K562 (cell line): ENCODE measurements at regions not wholly inside any gene's neighbourhood (a gene's known extent, or its start where the extent isn't known, plus 50 kb on each side); places are given as distances from the start of the nearest gene placed in this dataset.
A peak's percentile ranks its signal among the peaks of the same experiment; 100 is the strongest.

Experiments used
- ATAC-seq: fragments of 200-7000 bp; cut with Tn5 transposase; 3 replicates; pipeline ENCODE4 v1.9.1; 2020; ENCODE audit warnings: moderate library complexity
- BruUV-seq: library from RNA; stranded (reverse); fragments of 400-500 nt; replicated peaks from 2 replicates; lab custom pipeline; 2021; lab: Mats Ljungman, UMichigan
- CTCF ChIA-PET: fragments of 300-600 bp; formaldehyde crosslinking; extraction: SDS; loops from one replicate; lab custom pipeline; 2021; ENCODE audit warnings: low intra/inter-chr PET ratio; lab: Yijun Ruan, JAX
- POLR2A ChIA-PET: fragments of 300-600, 350-650 bp; sonication (Branson Sonifier 250); formaldehyde crosslinking; extraction: SDS; loops from one replicate; lab custom pipeline; 2021; ENCODE audit warnings: antibody characterized with exemption, inconsistent platforms; lab: Yijun Ruan, JAX
- DNase-seq, 4 experiments: peaks; one replicate each; pipeline versions ENCODE4 v3.0.0 to v3.0.0-alpha.2; 2011 to 2018; ENCODE audit warnings: low spot score in 3 of 4, mixed read lengths in 3 of 4; ENCODE audit errors: extremely low read depth in 1 of 4
- FAIRE-seq: peaks from 2 replicates; lab custom pipeline; 2011; peaks lifted over from hg19 to GRCh38; lab: Jason Lieb, UNC
- H2AFZ ChIP-seq: 2 replicates; pipeline ENCODE4 v1.6.0; 2011; ENCODE audit warnings: low read depth, low read length, control low read depth, inconsistent platforms
- H3K27ac ChIP-seq: fragments of 200-600 bp; 3 replicates; pipeline ENCODE4 v1.8.0; 2011; ENCODE audit warnings: low read depth, mild to moderate bottlenecking, control low read depth, inconsistent platforms, low read length, moderate library complexity, mixed read lengths; ENCODE audit errors: extremely low read depth
- H3K27me3 ChIP-seq, 2 experiments: fragments of 300-600 bp in 1 of 2; 2 replicates in 1 of 2; 3 replicates in 1 of 2; pipeline versions ENCODE4 v1.6.0 to v1.8.0; 2011; ENCODE audit warnings: inconsistent platforms in 2 of 2, low read length in 2 of 2, mild to moderate bottlenecking in 1 of 2, mixed read lengths in 1 of 2, moderate library complexity in 1 of 2; ENCODE audit not compliant: control insufficient read depth in 2 of 2, insufficient read depth in 2 of 2
- H3K36me3 ChIP-seq: fragments of 300-600 bp; 3 replicates; pipeline ENCODE4 v1.8.0; 2011; ENCODE audit warnings: mild to moderate bottlenecking, low read length, inconsistent platforms; ENCODE audit not compliant: control insufficient read depth, insufficient read depth
- H3K4me1 ChIP-seq, 2 experiments: fragments of 200-600 bp in 1 of 2; replicated peaks in 1 of 2; 2 replicates in 1 of 2; 3 replicates in 1 of 2; pipeline versions ENCODE4 v1.5.1 to v1.8.0; 2011; ENCODE audit warnings: inconsistent platforms in 2 of 2, low read length in 2 of 2, mild to moderate bottlenecking in 1 of 2, mixed read lengths in 1 of 2, moderate library complexity in 1 of 2; ENCODE audit not compliant: control insufficient read depth in 2 of 2, insufficient read depth in 2 of 2
- H3K4me2 ChIP-seq: 2 replicates; pipeline ENCODE4 v1.6.1; 2011; ENCODE audit warnings: low read length, control low read depth, inconsistent platforms, mixed read lengths; ENCODE audit not compliant: insufficient read depth
- H3K4me3 ChIP-seq: fragments of 200-600 bp; sonication (generic), shearing (Covaris generic); 2 replicates; pipeline ENCODE4 v1.5.1; 2016; ENCODE audit warnings: control low read depth, inconsistent platforms
- H3K79me2 ChIP-seq: fragments of 200-600 bp; 3 replicates; pipeline ENCODE4 v1.8.0; 2011; ENCODE audit warnings: low read length, inconsistent platforms; ENCODE audit not compliant: control insufficient read depth, insufficient read depth
- H3K9ac ChIP-seq, 2 experiments: 2 replicates each; pipeline versions ENCODE4 v1.6.0 to v1.6.1; 2011; ENCODE audit warnings: low read depth in 2 of 2, low read length in 2 of 2, control low read depth in 1 of 2, inconsistent platforms in 1 of 2, mild to moderate bottlenecking in 1 of 2, mixed read lengths in 1 of 2; ENCODE audit not compliant: insufficient read depth in 1 of 2
- H3K9me1 ChIP-seq: one replicate; pipeline ENCODE4 v1.6.0; 2011; ENCODE audit warnings: inconsistent platforms, mild to moderate bottlenecking, low read length, moderate library complexity; ENCODE audit not compliant: control insufficient read depth, insufficient read depth
- H3K9me3 ChIP-seq: replicated peaks from 2 replicates; pipeline ENCODE4 v1.5.1; 2011; ENCODE audit warnings: low read depth, low read length, inconsistent platforms; ENCODE audit not compliant: control insufficient read depth, insufficient read depth
- H4K20me1 ChIP-seq: replicated peaks from 2 replicates; pipeline ENCODE4 v1.6.1; 2011; ENCODE audit warnings: low read length, inconsistent platforms, mixed read lengths; ENCODE audit not compliant: control insufficient read depth, insufficient read depth
- CBX2 ChIP-seq: fragments of 200-600 bp; sonication (generic); IDR thresholded peaks from one replicate; pipeline ENCODE4 v1.6.1; 2012; ENCODE audit warnings: mild to moderate bottlenecking, low read length, inconsistent platforms; ENCODE audit not compliant: insufficient read depth, poor library complexity, severe bottlenecking
- CEBPG ChIP-seq, 3 experiments: fragments of 200-800 bp in 1 of 3; sonication (Bioruptor generic) in 1 of 3; sonication (generic) in 1 of 3; formaldehyde crosslinking in 1 of 3; IDR thresholded peaks in 2 of 3; conservative IDR thresholded peaks in 1 of 3; 2 replicates each; pipeline versions ENCODE4 v1.6.1 to v1.8.0; 2016 to 2022; ENCODE audit warnings: missing compliant biosample characterization in 2 of 3, missing genetic modification characterization in 2 of 3, mild to moderate bottlenecking in 1 of 3, missing genetic modification reagents in 1 of 3
- CXXC5 ChIP-seq: fragments of 250-450 bp; sonication (Bioruptor Pico); IDR thresholded peaks from 2 replicates; pipeline ENCODE4 v1.8.0; 2022; ENCODE audit warnings: inconsistent platforms, mild to moderate bottlenecking, moderate library complexity
- EWSR1 ChIP-seq: fragments of 450-650 bp; IDR thresholded peaks from 2 replicates; pipeline ENCODE4 v1.6.1; 2018; ENCODE audit warnings: borderline replicate concordance, mild to moderate bottlenecking, low read depth, moderate library complexity; ENCODE audit not compliant: partially characterized antibody
- JUND ChIP-seq, 2 experiments: IDR thresholded peaks; 2 replicates in 1 of 2; 3 replicates in 1 of 2; pipeline ENCODE4 v1.6.1; 2011; ENCODE audit warnings: borderline replicate concordance in 2 of 2, low read depth in 2 of 2, low read length in 2 of 2, improper control_type of control experiment in 1 of 2, missing biosample characterization in 1 of 2, missing genetic modification characterization in 1 of 2, missing genetic modification reagents in 1 of 2
- L3MBTL2 ChIP-seq: fragments of 450-650 bp; IDR thresholded peaks from 2 replicates; pipeline ENCODE4 v1.6.1; 2016; ENCODE audit warnings: mild to moderate bottlenecking, moderate library complexity
- MECOM ChIP-seq: fragments of 250-450 bp; sonication (Bioruptor Pico); IDR thresholded peaks from 2 replicates; pipeline ENCODE4 v1.8.0; 2022; ENCODE audit warnings: inconsistent platforms
- NFRKB ChIP-seq: fragments of 450-650 bp; IDR thresholded peaks from 2 replicates; pipeline ENCODE4 v1.6.1; 2016; ENCODE audit warnings: low read depth
- NR2F6 ChIP-seq: fragments of 450-650 bp; formaldehyde crosslinking; IDR thresholded peaks from 2 replicates; pipeline ENCODE4 v1.4.0; 2020; ENCODE audit warnings: mild to moderate bottlenecking
- NUFIP1 ChIP-seq: fragments of 450-650 bp; IDR thresholded peaks from 2 replicates; pipeline ENCODE4 v1.6.1; 2018; ENCODE audit not compliant: partially characterized antibody
- PTBP1 ChIP-seq: fragments of 200-400 bp; formaldehyde crosslinking; IDR thresholded peaks from 2 replicates; pipeline ENCODE4 v1.6.1; 2017; ENCODE audit warnings: low read depth, low read length
- RFX7 ChIP-seq: fragments of 250-450 bp; sonication (Bioruptor Pico); IDR thresholded peaks from 2 replicates; pipeline ENCODE4 v1.5.1; 2021; ENCODE audit warnings: mild to moderate bottlenecking
- SRSF1 ChIP-seq: fragments of 200-400 bp; formaldehyde crosslinking; IDR thresholded peaks from 2 replicates; pipeline ENCODE4 v1.6.1; 2017; ENCODE audit warnings: mild to moderate bottlenecking, low read depth, low read length, moderate library complexity
- TARDBP ChIP-seq: fragments of 450-650 bp; IDR thresholded peaks from 2 replicates; pipeline ENCODE4 v1.6.1; 2016
- ZNF224 ChIP-seq: sonication (generic); formaldehyde crosslinking; IDR thresholded peaks from 2 replicates; pipeline ENCODE4 v1.8.0; 2022; ENCODE audit warnings: mild to moderate bottlenecking, missing genetic modification reagents
- ZNF408 ChIP-seq: fragments of 250-450 bp; sonication (Bioruptor Pico); IDR thresholded peaks from 2 replicates; pipeline ENCODE4 v1.4.0; 2020; ENCODE audit warnings: low read depth, mild to moderate bottlenecking, moderate library complexity
- ZNF41 ChIP-seq: fragments of 250-450 bp; sonication (Bioruptor Pico); conservative IDR thresholded peaks from 2 replicates; pipeline ENCODE4 v1.4.0; 2020; ENCODE audit warnings: mild to moderate bottlenecking
- ZNF431 ChIP-seq: sonication (generic); formaldehyde crosslinking; IDR thresholded peaks from 2 replicates; pipeline ENCODE4 v1.8.0; 2022; ENCODE audit warnings: mild to moderate bottlenecking, missing genetic modification reagents
- WGBS: fragments of 100-300 bp; shearing (Covaris generic); methylation state at CpG from one replicate; pipeline ENCODE4 v1.1.6; 2016; ENCODE audit warnings: low coverage, mixed read lengths; ENCODE audit not compliant: insufficient coverage; ENCODE audit errors: missing lambda C conversion rate; 5-methylcytosine and 5-hydroxymethylcytosine counted together
- in situ Hi-C: fragments of 300-500 bp; cut with MboI; formaldehyde crosslinking; loops from 4 replicates; pipeline ENCODE4 v1.15.0; 2018; ENCODE audit warnings: inconsistent platforms, mixed read lengths
- intact Hi-C: fragments of 100-400 bp; cut with micrococcal nuclease; formaldehyde crosslinking; loops from 2 replicates; pipeline ENCODE4 v1.14.2; 2022
- TF ChIP-seq, protein P1 (sequence below): sonication (generic); formaldehyde crosslinking; IDR thresholded peaks from 2 replicates; pipeline ENCODE4 v1.8.0; 2022; ENCODE audit warnings: mild to moderate bottlenecking, missing genetic modification reagents
- TF ChIP-seq, protein P2 (sequence below), 2 experiments: fragments of 450-650 bp in 1 of 2; sonication (generic) in 1 of 2; formaldehyde crosslinking in 1 of 2; IDR thresholded peaks in 1 of 2; conservative IDR thresholded peaks in 1 of 2; 2 replicates each; pipeline versions ENCODE4 v1.6.1 to v1.8.1; 2016 to 2023; ENCODE audit warnings: mild to moderate bottlenecking in 2 of 2, moderate library complexity in 2 of 2, inconsistent platforms in 1 of 2, missing genetic modification reagents in 1 of 2

DNA sequence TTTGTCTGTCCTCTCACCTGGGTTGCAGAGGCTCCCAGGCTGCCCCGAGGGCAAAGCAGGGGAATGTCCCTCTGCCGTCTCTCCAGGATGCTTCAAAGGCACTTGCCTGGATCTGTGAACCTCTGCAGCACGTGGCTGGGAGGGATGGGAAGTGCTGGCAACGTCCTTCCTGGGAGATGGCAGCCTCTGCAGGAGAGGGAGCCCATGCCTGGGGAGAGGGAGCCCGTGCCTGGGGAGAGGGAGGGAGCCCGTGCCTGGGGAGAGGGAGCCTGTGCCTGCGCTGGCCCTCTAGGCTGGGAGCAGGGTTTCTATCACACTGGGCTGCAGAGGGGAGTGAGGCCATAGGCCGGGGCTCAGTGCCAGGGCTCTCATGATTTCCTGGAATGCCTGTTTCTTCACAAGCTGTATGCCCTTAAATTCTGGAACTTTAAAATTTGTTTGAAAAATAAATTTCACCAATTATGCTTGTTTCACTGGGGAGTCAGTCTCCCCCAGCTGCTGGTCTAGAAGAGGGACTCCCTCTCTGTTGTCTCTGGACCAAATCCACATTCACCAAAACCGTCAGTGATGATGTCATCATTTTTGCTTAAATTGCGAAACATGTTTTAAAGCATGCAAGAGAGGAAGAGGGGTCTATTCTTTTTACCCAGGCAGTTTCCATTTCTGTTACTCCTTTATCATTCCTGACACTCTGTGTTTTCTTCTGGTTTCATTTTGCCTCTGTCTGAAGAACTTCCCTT lies 135.7 kb downstream of the DNAJB6 start:
- POLR2A ChIA-PET = no interaction called here
- ATAC-seq (no peak), FAIRE-seq (no peak), DNase-seq (no peak)
- peaks cover 0 to 26% of the 10 kb centered on the region in 2 experiments; a peak in 3 of 5 replicates for H3K4me1 ChIP-seq
- intact Hi-C loops (loop anchor here (5.0 kb wide), 1 partner anchor 40 kb away; no protein-coding TSS in a partner anchor), in situ Hi-C loops (no loop called here)
- peaks cover 31 to 51% of the 10 kb centered on the region in 2 experiments for H3K27me3 ChIP-seq
- no peaks in the 10 kb centered on the region for H3K36me3 ChIP-seq
- H3K9me3 ChIP-seq = 0 out of 2 replicates have a peak, but pooled peaks cover 3% of the 10 kb centered on the region
- H2AFZ ChIP-seq = no peak overlapping the region
- CTCF ChIA-PET = no interaction called here
- 0% methylated on average over 10 of the region's 10 CpGs for WGBS
- H4K20me1 ChIP-seq = no peaks in the 10 kb centered on the region
- H3K27ac ChIP-seq = no peak overlapping the region
- BruUV-seq = no TSS peak
- H3K9me1 ChIP-seq = no peaks in the 10 kb centered on the region
- no peaks in the 10 kb centered on the region for H3K79me2 ChIP-seq
- H3K4me3 ChIP-seq = no peak overlapping the region
- no peak overlapping the region for H3K9ac ChIP-seq
- no peak overlapping the region for H3K4me2 ChIP-seq
- no peak for TF ChIP-seq ZNF431 (CRISPR knock-in tag)
- TF ChIP-seq, protein P1, sequence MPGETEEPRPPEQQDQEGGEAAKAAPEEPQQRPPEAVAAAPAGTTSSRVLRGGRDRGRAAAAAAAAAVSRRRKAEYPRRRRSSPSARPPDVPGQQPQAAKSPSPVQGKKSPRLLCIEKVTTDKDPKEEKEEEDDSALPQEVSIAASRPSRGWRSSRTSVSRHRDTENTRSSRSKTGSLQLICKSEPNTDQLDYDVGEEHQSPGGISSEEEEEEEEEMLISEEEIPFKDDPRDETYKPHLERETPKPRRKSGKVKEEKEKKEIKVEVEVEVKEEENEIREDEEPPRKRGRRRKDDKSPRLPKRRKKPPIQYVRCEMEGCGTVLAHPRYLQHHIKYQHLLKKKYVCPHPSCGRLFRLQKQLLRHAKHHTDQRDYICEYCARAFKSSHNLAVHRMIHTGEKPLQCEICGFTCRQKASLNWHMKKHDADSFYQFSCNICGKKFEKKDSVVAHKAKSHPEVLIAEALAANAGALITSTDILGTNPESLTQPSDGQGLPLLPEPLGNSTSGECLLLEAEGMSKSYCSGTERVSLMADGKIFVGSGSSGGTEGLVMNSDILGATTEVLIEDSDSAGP (CRISPR knock-in tag) = no peak
- no peak for TF ChIP-seq MECOM (CRISPR knock-in tag)
- no peak for TF ChIP-seq ZNF41
- TF ChIP-seq, protein P2, sequence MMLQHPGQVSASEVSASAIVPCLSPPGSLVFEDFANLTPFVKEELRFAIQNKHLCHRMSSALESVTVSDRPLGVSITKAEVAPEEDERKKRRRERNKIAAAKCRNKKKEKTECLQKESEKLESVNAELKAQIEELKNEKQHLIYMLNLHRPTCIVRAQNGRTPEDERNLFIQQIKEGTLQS (IDR thresholded peaks at IDR 0.05) = peak; percentile 86
- TF ChIP-seq, protein P2 (CRISPR knock-in tag; conservative IDR thresholded peaks at IDR 0.05) = no peak
- TF ChIP-seq ZNF408 (CRISPR knock-in tag) = no peak
- no peak for TF ChIP-seq CXXC5
- TF ChIP-seq JUND (IDR thresholded peaks at IDR 0.05; ENCODE audit: borderline replicate concordance, low read depth, low read length) = no peak
- TF ChIP-seq JUND (tag; IDR thresholded peaks at IDR 0.05; ENCODE audit: borderline replicate concordance, low read depth, low read length) = no peak; the same call in 2 of the 3 replicates
- TF ChIP-seq RFX7 (CRISPR knock-in tag) = no peak
- no peak for TF ChIP-seq L3MBTL2
- TF ChIP-seq ZNF224 = no peak
- TF ChIP-seq SRSF1 = no peak
- TF ChIP-seq NUFIP1 = no peak
- no peak for TF ChIP-seq EWSR1
- TF ChIP-seq CBX2 = no peak
- TF ChIP-seq NR2F6 = no peak
- no peak for TF ChIP-seq CEBPG (CRISPR knock-in tag; IDR thresholded peaks at IDR 0.05)
- TF ChIP-seq CEBPG (tag; conservative IDR thresholded peaks at IDR 0.05 in 1 of 2, IDR thresholded peaks at IDR 0.05 in 1 of 2) = peak; percentile 27 to 76; a peak in 2 of 4 replicates
- no peak for TF ChIP-seq PTBP1
- TF ChIP-seq TARDBP = no peak
- TF ChIP-seq NFRKB = no peak
